OCI-LY1 (cell line): ENCODE measurements at regions not wholly inside any gene's neighbourhood (a gene's known extent, or its start where the extent isn't known, plus 50 kb on each side); places are given as distances from the start of the nearest gene placed in this dataset.
"Not testable (repeated sequence)": the region's sequence is repeated elsewhere in the genome, so short reads cannot be mapped to it uniquely, and the experiment has no call there.

Source experiments
- H2AFZ ChIP-seq: fragments of 200-600 bp; sonication (generic), shearing (Covaris generic); 2 replicates; pipeline ENCODE4 v1.6.0; 2014; ENCODE audit warnings: antibody characterized with exemption, mild to moderate bottlenecking, low read length
- H3F3A ChIP-seq: fragments of 200-600 bp; sonication (generic), shearing (Covaris generic); 2 replicates; pipeline ENCODE4 v1.6.0; 2014; ENCODE audit warnings: mild to moderate bottlenecking, antibody characterized with exemption, low read length, moderate library complexity; ENCODE audit not compliant: insufficient read depth
- H3K27ac ChIP-seq: fragments of 200-600 bp; sonication (generic); 2 replicates; pipeline ENCODE4 v1.5.1; 2014; ENCODE audit warnings: low read length, mixed run types, mild to moderate bottlenecking, low read depth; ENCODE audit not compliant: poor library complexity, severe bottlenecking
- H3K27me3 ChIP-seq: fragments of 200-600 bp; sonication (generic); 2 replicates; pipeline ENCODE4 v1.6.0; 2014; ENCODE audit warnings: antibody characterized with exemption, mild to moderate bottlenecking, low read length, moderate library complexity; ENCODE audit not compliant: insufficient read depth
- H3K36me3 ChIP-seq: fragments of 200-600 bp; sonication (generic); 2 replicates; pipeline ENCODE4 v1.6.1; 2014; ENCODE audit warnings: mild to moderate bottlenecking, antibody characterized with exemption, low read length, moderate library complexity, mixed read lengths; ENCODE audit not compliant: insufficient read depth
- H3K4me1 ChIP-seq: fragments of 200-600 bp; sonication (generic); 2 replicates; pipeline ENCODE4 v1.5.1; 2014; ENCODE audit warnings: mild to moderate bottlenecking, low read length, moderate library complexity; ENCODE audit not compliant: insufficient read depth, severe bottlenecking
- H3K4me2 ChIP-seq: fragments of 200-600 bp; sonication (generic), shearing (Covaris generic); 2 replicates; pipeline ENCODE4 v1.6.1; 2014; ENCODE audit warnings: low read length
- H3K4me3 ChIP-seq: fragments of 200-600 bp; sonication (generic); 2 replicates; pipeline ENCODE4 v1.5.1; 2014; ENCODE audit warnings: low read length, low read depth, mild to moderate bottlenecking, mixed read lengths; ENCODE audit not compliant: poor library complexity, severe bottlenecking
- H3K79me2 ChIP-seq: fragments of 200-600 bp; shearing (Covaris generic); 2 replicates; pipeline ENCODE4 v1.6.1; 2016; ENCODE audit warnings: mixed run types, low read length, mixed read lengths; ENCODE audit not compliant: insufficient read depth
- H3K9ac ChIP-seq: fragments of 200-600 bp; sonication (generic), shearing (Covaris generic); 2 replicates; pipeline ENCODE4 v1.6.1; 2014; ENCODE audit warnings: mild to moderate bottlenecking, low read length, mixed read lengths
- H3K9me2 ChIP-seq: fragments of 200-600 bp; sonication (generic), shearing (Covaris generic); 2 replicates; pipeline ENCODE4 v1.6.1; 2014; ENCODE audit warnings: low read depth, mild to moderate bottlenecking, low read length, mixed read lengths
- H3K9me3 ChIP-seq: fragments of 200-600 bp; shearing (Covaris generic); 2 replicates; pipeline ENCODE4 v1.6.1; 2014; ENCODE audit warnings: low read length, mixed read lengths
- H4K20me1 ChIP-seq: fragments of 200-600 bp; sonication (generic), shearing (Covaris generic); 2 replicates; pipeline ENCODE4 v1.6.0; 2016; ENCODE audit warnings: mild to moderate bottlenecking, low read length; ENCODE audit not compliant: insufficient read depth
- EZH2 ChIP-seq: fragments of 200-600 bp; sonication (generic), shearing (Covaris generic); IDR thresholded peaks from 2 replicates; pipeline ENCODE4 v1.8.0; 2017; ENCODE audit warnings: borderline replicate concordance, mixed run types, mild to moderate bottlenecking, antibody characterized with exemption, low read length, moderate library complexity, mixed read lengths
- TF ChIP-seq, protein P1 (sequence below): fragments of 200-600 bp; sonication (generic), shearing (Covaris generic); IDR thresholded peaks from 2 replicates; pipeline ENCODE4 v1.5.1; 2017; ENCODE audit warnings: mild to moderate bottlenecking, antibody characterized with exemption, low read length, moderate library complexity, mixed read lengths

DNA sequence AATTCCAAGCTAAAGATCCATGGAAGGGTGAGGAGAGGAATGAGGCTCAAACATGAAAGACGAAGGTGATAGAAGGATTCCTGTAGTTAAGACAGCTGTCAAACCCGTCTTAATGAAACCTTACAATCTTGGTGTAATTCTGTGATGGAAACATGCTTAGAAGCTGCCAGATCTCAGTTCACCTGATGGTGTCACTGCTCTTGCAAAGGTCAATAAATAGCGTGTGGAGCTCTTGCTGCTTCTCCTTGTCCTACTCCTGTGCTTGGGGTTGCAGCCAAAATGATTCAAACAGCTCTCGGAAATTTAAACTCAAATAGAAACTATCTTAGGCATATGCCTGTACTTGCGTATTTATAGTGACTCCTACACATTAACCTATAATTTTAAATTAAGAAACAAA lies 1705.0 kb downstream of the OLFM4 start:
- H3K4me1 ChIP-seq: no peaks in the 10 kb centered on the region
- no peaks in the 10 kb centered on the region for H3K79me2 ChIP-seq
- H4K20me1 ChIP-seq: no peaks in the 10 kb centered on the region
- H3K9me2 ChIP-seq: no peaks in the 10 kb centered on the region
- no peaks in the 10 kb centered on the region for H3K9me3 ChIP-seq
- no peak overlapping the region for H3K4me2 ChIP-seq
- no peak overlapping the region for H3K27ac ChIP-seq
- H3K27me3 ChIP-seq: no peaks in the 10 kb centered on the region
- TF ChIP-seq, protein P1, sequence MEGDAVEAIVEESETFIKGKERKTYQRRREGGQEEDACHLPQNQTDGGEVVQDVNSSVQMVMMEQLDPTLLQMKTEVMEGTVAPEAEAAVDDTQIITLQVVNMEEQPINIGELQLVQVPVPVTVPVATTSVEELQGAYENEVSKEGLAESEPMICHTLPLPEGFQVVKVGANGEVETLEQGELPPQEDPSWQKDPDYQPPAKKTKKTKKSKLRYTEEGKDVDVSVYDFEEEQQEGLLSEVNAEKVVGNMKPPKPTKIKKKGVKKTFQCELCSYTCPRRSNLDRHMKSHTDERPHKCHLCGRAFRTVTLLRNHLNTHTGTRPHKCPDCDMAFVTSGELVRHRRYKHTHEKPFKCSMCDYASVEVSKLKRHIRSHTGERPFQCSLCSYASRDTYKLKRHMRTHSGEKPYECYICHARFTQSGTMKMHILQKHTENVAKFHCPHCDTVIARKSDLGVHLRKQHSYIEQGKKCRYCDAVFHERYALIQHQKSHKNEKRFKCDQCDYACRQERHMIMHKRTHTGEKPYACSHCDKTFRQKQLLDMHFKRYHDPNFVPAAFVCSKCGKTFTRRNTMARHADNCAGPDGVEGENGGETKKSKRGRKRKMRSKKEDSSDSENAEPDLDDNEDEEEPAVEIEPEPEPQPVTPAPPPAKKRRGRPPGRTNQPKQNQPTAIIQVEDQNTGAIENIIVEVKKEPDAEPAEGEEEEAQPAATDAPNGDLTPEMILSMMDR: peak; percentile 18; the same call in 1 of the 2 replicates
- TF ChIP-seq EZH2: no peak
- no peaks in the 10 kb centered on the region for H3K36me3 ChIP-seq
- H3F3A ChIP-seq: no peaks in the 10 kb centered on the region
- no peak overlapping the region for H2AFZ ChIP-seq
- H3K9ac ChIP-seq: no peak overlapping the region
- no peak overlapping the region for H3K4me3 ChIP-seq

DNA sequence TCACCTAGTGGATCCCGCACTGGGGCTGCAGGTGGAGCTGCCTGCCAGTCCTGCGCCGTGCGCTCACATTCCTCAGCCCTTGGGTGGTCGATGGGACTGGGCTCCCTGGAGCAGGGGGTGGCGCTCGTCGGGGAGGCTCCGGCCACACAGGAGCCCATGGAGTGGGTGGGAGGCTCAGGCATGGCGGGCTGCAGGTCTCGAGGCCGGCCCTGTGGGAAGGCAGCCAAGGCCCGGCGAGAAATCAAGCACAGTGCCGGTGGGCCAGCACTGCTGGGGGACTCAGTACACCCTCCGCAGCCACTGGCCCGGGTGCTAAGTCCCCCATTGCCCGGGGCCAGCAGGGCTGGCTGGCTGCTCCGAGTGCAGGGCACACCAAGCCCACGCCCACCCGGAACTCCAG lies 1708.6 kb downstream of the OLFM4 start:
- H3K27me3 ChIP-seq, H4K20me1 ChIP-seq, H3K4me3 ChIP-seq, H3K9me3 ChIP-seq, H3K9me2 ChIP-seq, H3K9ac ChIP-seq, H3K4me1 ChIP-seq, H2AFZ ChIP-seq, H3K4me2 ChIP-seq, H3K79me2 ChIP-seq, H3K36me3 ChIP-seq, H3K27ac ChIP-seq, H3F3A ChIP-seq: not testable (repeated sequence)

DNA sequence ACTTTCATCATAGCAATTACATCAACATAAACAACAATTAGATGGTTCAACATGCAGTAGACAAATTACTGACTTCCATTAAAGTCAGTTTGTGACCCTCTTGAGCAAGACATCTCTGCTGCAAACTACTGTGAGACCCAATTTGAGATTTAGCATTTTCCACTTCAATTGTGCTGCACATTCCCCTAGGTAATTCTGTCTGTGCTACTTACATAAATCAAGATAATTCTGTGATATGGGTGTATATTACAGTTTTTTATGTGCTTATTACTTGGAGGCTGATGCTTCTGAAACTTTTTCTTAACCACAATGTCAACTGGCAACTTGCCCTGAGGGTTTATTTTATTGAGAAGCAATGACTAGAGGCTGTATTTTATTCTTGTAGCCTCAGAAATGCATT lies 1714.4 kb downstream of the OLFM4 start:
- H3K27ac ChIP-seq: no peak overlapping the region
- H3K79me2 ChIP-seq: no peaks in the 10 kb centered on the region
- no peaks in the 10 kb centered on the region for H3K36me3 ChIP-seq
- no peaks in the 10 kb centered on the region for H3K27me3 ChIP-seq
- H3K9ac ChIP-seq: no peak overlapping the region
- TF ChIP-seq, protein P1: no peak
- TF ChIP-seq EZH2: no peak
- H4K20me1 ChIP-seq: no peaks in the 10 kb centered on the region
- H2AFZ ChIP-seq: no peak overlapping the region
- H3K9me2 ChIP-seq: no peaks in the 10 kb centered on the region
- H3K4me2 ChIP-seq: no peak overlapping the region
- H3K9me3 ChIP-seq: no peaks in the 10 kb centered on the region
- no peak overlapping the region for H3K4me3 ChIP-seq
- no peaks in the 10 kb centered on the region for H3K4me1 ChIP-seq
- H3F3A ChIP-seq: no peaks in the 10 kb centered on the region

DNA sequence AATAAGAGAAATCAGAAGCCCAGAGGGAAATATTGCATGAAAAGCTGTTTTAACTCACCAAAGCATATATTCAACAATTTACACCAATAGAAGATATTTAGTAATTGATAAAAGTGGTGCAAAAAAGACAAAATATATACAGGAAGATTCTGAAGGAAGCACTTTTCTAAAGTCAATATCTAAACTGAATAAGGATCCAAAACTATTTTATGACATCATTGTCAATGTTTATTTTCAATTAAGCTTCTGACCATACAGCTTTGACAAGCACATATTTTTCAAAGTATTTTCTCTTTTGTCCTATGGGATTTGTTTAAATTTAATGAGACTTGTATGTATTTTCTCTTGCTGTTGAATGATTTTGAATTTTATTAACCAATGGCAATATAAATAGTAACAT lies 1716.1 kb downstream of the OLFM4 start:
- no peak overlapping the region for H2AFZ ChIP-seq
- H3K27me3 ChIP-seq: no peaks in the 10 kb centered on the region
- no peak overlapping the region for H3K27ac ChIP-seq
- H3K9ac ChIP-seq: no peak overlapping the region
- no peak overlapping the region for H3K4me2 ChIP-seq
- no peaks in the 10 kb centered on the region for H3F3A ChIP-seq
- no peaks in the 10 kb centered on the region for H4K20me1 ChIP-seq
- H3K79me2 ChIP-seq: no peaks in the 10 kb centered on the region
- no peaks in the 10 kb centered on the region for H3K4me1 ChIP-seq
- no peak for TF ChIP-seq EZH2
- TF ChIP-seq, protein P1: no peak
- H3K36me3 ChIP-seq: no peaks in the 10 kb centered on the region
- no peak overlapping the region for H3K4me3 ChIP-seq
- H3K9me3 ChIP-seq: no peaks in the 10 kb centered on the region
- H3K9me2 ChIP-seq: no peaks in the 10 kb centered on the region
